ENCODE measurements at regions not wholly inside any gene's neighbourhood (a gene's known extent, or its start where the extent isn't known, plus 50 kb on each side); places are given as distances from the start of the nearest gene placed in this dataset.

DNA sequence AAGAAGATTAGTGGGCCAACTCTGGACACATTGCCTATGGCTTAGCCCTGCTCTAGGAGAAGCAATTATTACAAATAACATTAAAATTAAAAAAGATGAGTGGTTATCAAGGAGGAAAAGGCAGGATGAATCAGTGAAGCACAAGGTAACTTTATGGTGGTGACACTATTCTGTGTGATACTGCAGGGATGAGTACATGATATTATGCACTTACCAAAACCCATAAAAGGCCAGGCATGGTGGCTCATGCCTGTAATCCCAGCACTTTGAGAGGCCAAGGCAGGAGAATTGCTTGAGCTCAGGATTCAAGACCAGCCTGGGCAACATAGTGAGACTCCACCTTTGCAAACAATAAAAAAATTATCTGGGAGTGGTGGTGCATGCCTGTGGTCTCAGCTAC is 344.3 kb upstream of the CDIN1 start:
- TF ChIP-seq, protein P1, sequence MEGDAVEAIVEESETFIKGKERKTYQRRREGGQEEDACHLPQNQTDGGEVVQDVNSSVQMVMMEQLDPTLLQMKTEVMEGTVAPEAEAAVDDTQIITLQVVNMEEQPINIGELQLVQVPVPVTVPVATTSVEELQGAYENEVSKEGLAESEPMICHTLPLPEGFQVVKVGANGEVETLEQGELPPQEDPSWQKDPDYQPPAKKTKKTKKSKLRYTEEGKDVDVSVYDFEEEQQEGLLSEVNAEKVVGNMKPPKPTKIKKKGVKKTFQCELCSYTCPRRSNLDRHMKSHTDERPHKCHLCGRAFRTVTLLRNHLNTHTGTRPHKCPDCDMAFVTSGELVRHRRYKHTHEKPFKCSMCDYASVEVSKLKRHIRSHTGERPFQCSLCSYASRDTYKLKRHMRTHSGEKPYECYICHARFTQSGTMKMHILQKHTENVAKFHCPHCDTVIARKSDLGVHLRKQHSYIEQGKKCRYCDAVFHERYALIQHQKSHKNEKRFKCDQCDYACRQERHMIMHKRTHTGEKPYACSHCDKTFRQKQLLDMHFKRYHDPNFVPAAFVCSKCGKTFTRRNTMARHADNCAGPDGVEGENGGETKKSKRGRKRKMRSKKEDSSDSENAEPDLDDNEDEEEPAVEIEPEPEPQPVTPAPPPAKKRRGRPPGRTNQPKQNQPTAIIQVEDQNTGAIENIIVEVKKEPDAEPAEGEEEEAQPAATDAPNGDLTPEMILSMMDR (conservative IDR thresholded peaks at IDR 0.05 in 1 of 2, IDR thresholded peaks at IDR 0.05 in 1 of 2; ENCODE audit: low read depth in 1 of 2, low read length in 2 of 2) = no peak
- no peak for TF ChIP-seq EZH2 (IDR thresholded peaks at IDR 0.05; ENCODE audit: low read length, missing control alignments)
